ENCODE measurements at regions not wholly inside any gene's neighbourhood (a gene's known extent, or its start where the extent isn't known, plus 50 kb on each side); places are given as distances from the start of the nearest gene placed in this dataset.

DNA sequence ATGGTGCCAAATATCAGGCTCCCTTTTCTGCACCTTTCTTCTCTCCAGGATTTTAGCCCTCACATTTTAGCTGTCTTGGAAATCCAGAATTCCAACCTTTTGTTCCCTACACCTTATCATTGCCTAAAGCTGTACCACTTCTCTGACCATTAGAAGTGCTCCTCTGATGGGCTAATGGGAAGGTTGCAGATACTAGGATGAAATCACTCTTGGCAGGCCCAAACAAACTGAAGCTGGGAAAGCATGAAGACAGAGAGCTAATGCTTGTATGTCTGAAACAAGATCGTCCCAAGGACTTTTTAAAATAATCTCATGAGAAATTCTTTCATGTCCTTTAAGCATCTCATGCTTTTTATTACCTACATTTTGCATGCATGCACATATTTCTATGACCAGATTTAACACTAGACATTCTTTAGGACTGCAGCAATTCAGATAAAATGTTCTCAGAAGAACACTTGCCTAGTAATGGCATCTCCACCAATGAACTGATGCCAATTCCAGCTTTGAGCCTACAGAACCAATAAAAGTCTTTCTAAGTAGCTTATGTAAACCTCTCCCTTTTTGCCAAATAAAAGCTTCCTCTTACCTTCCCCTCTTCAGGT, 98.4 kb upstream of the OSR1 start:
- no peak overlapping the region for H3K27ac ChIP-seq (ENCODE audit: low read depth, low read length)
- TF ChIP-seq CTCF (IDR thresholded peaks at IDR 0.05; ENCODE audit: low read depth, low read length), result no peak
- ChIA-PET POLR2A (no interaction called here), CTCF (interaction anchor here (0.7 kb wide), 1 partner anchor 26 kb away, joined by 3 read pairs; no protein-coding TSS in a partner anchor)
- no peak for DNase-seq (ENCODE audit: low read depth, low spot score)
- peaks cover 5% of the 10 kb centered on the region for H3K27me3 ChIP-seq (ENCODE audit: control insufficient read depth, insufficient read depth, low read length)
- H3K4me3 ChIP-seq (ENCODE audit: low read depth, low read length), result no peak overlapping the region
- H3K9me3 ChIP-seq (ENCODE audit: control insufficient read depth, insufficient read depth, low read length), result peaks cover 3% of the 10 kb centered on the region; the same call in 1 of the 2 replicates

GRCh38 chr2:19454125-19454524, 95.7 kb upstream of the OSR1 start:
- no peak for TF ChIP-seq CTCF (IDR thresholded peaks at IDR 0.05; ENCODE audit: low read depth, low read length)
- H3K27me3 ChIP-seq (ENCODE audit: control insufficient read depth, insufficient read depth, low read length), result peaks cover 3% of the 10 kb centered on the region
- no peak for DNase-seq (ENCODE audit: low read depth, low spot score)
- H3K9me3 ChIP-seq (ENCODE audit: control insufficient read depth, insufficient read depth, low read length), result peaks cover 3% of the 10 kb centered on the region; the same call in 1 of the 2 replicates
- H3K27ac ChIP-seq (ENCODE audit: low read depth, low read length), result no peak overlapping the region
- POLR2A ChIA-PET, result no interaction called here
- CTCF ChIA-PET, result no interaction called here
- no peak overlapping the region for H3K4me3 ChIP-seq (ENCODE audit: low read depth, low read length)

GRCh38 chr2:19442731-19443130, 84.3 kb upstream of the OSR1 start:
- H3K27me3 ChIP-seq (ENCODE audit: control insufficient read depth, insufficient read depth, low read length), result peaks cover 32% of the 10 kb centered on the region
- TF ChIP-seq CTCF (IDR thresholded peaks at IDR 0.05; ENCODE audit: low read depth, low read length), result no peak
- no peak overlapping the region for H3K27ac ChIP-seq (ENCODE audit: low read depth, low read length)
- no peaks in the 10 kb centered on the region for H3K9me3 ChIP-seq (ENCODE audit: control insufficient read depth, insufficient read depth, low read length)
- ChIA-PET POLR2A (no interaction called here), CTCF (no interaction called here)
- H3K4me3 ChIP-seq (ENCODE audit: low read depth, low read length), result no peak overlapping the region
- no peak for DNase-seq (ENCODE audit: low read depth, low spot score)

DNA sequence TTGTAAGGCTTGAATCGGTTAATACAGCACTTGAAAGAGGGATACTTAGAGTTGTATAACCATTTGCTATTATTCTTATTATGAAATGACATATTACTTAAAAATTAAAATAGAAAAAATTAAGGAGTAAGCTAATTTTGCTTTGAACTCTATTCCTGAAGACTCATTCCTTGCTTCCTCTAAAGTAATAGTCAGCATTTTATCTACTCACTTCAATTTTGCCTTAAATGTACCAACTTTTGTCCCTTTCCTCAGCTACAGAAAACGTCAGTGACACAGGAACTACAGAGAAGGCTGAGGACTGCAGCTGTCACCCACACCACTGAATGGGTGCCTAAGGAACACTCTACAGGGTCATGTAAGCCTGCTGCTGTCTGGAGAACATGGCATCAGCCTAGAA, 80.7 kb upstream of the OSR1 start:
- H3K27me3 ChIP-seq (ENCODE audit: control insufficient read depth, insufficient read depth, low read length), result peaks cover 38% of the 10 kb centered on the region
- H3K4me3 ChIP-seq (ENCODE audit: low read depth, low read length), result no peak overlapping the region
- POLR2A ChIA-PET, result no interaction called here
- DNase-seq (ENCODE audit: low read depth, low spot score), result no peak
- H3K27ac ChIP-seq (ENCODE audit: low read depth, low read length), result no peak overlapping the region
- no peak for TF ChIP-seq CTCF (IDR thresholded peaks at IDR 0.05; ENCODE audit: low read depth, low read length)
- no peaks in the 10 kb centered on the region for H3K9me3 ChIP-seq (ENCODE audit: control insufficient read depth, insufficient read depth, low read length)
- CTCF ChIA-PET, result interaction anchor here (0.6 kb wide), 1 partner anchor 450 kb away, joined by 3 read pairs; no protein-coding TSS in a partner anchor

GRCh38 chr2:19435815-19436214, 77.4 kb upstream of the OSR1 start:
- ChIA-PET CTCF (no interaction called here), POLR2A (no interaction called here)
- Histone ChIP-seq H3K4me3 (ENCODE audit: low read depth, low read length) (no peak overlapping the region), H3K27ac (ENCODE audit: low read depth, low read length) (no peak overlapping the region), H3K27me3 (ENCODE audit: control insufficient read depth, insufficient read depth, low read length) (peaks cover 35% of the 10 kb centered on the region), H3K9me3 (ENCODE audit: control insufficient read depth, insufficient read depth, low read length) (no peaks in the 10 kb centered on the region)
- no peak for DNase-seq (ENCODE audit: low read depth, low spot score)
- TF ChIP-seq CTCF (IDR thresholded peaks at IDR 0.05; ENCODE audit: low read depth, low read length), result no peak
